GM12891 (cell line): ENCODE measurements at regions not wholly inside any gene's neighbourhood (a gene's known extent, or its start where the extent isn't known, plus 50 kb on each side); places are given as distances from the start of the nearest gene placed in this dataset.

Experiments used
- POLR2A ChIP-seq: IDR thresholded peaks from 2 replicates; pipeline ENCODE4 v1.6.1; 2011; ENCODE audit warnings: low read depth, low read length, control low read depth
- POLR2AphosphoS5 ChIP-seq: IDR thresholded peaks from 2 replicates; pipeline ENCODE4 v1.6.1; 2011; ENCODE audit warnings: low read depth, low read length, control low read depth

GRCh38 chr9:129518074-129518473 is 102.8 kb downstream of the C9orf50 start:
- no peak for TF ChIP-seq POLR2AphosphoS5
- TF ChIP-seq POLR2A, result no peak
